ENCODE measurements at regions not wholly inside any gene's neighbourhood (a gene's known extent, or its start where the extent isn't known, plus 50 kb on each side); places are given as distances from the start of the nearest gene placed in this dataset.
"Not testable (repeated sequence)": the region's sequence is repeated elsewhere in the genome, so short reads cannot be mapped to it uniquely, and the experiment has no call there.

DNA sequence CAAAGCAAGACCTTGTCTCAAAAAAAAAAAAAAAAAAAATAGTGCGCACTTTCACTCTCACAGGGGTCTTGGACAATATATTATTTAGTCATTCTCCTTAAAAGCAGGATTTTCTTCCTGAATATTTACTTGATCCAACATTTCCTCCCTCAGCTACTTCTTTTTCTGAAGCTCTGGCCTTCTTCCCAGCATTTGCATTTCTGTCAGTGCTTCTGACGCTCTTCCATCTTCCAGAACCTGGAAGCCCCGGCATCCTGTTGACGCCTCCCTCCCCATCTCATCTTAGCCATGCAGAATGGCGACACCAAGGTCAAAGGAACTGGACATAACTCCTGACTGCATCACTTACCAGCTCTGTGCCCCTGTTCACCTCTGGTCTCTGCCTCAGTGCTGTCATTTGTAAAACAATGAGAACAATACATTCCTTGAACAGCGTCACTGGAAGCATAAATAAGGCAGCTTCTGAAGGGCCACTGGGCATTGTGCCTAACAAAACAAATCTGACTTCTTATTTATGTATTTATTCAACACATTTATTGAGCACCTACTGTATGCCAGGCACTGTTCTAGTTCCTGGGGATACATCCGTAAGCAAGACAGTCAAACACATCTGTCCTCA is 90.9 kb upstream of the MDM1 start:
- DNase-seq (ENCODE audit: low spot score) = no peak

DNA sequence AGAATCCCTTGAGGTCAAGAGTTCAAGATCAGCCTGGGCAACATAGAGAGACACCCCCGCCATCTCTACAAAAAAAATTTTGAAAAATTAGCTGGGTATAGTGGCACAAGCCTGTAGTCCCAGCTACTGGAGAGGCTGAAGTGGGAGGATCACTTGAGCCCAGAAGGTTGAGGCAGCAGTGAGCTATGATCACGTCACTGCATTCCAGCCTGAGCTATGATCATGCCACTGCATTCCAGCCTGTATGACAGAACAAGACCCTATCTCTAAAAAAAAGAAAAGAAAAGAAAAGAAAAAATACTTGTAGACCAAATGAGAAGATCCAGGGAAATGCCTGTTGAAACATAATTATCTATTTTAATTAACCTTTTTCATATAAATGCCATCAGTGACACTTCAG is 93.8 kb upstream of the MDM1 start:
- DNase-seq (ENCODE audit: low spot score) = no peak

DNA sequence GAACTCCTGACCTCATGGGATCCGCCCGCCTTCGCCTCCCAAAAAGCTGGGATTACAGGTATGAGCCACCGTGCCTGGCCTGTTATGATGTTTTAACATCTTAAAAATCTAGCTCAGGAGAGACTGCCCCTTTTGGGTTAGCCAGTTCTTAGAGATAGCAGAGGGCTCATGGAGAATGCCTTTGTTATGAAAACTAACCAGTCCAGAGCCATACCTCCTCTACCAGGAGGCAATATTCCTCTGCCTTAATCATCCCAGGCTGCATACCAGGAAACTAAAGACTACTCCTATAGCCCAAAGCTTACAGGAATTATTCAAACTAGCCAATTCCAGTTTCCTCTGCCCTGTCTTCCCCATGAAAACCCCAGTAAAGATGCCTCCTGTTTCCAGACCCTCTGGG is 96.0 kb upstream of the MDM1 start:
- no peak for DNase-seq (ENCODE audit: low spot score)

DNA sequence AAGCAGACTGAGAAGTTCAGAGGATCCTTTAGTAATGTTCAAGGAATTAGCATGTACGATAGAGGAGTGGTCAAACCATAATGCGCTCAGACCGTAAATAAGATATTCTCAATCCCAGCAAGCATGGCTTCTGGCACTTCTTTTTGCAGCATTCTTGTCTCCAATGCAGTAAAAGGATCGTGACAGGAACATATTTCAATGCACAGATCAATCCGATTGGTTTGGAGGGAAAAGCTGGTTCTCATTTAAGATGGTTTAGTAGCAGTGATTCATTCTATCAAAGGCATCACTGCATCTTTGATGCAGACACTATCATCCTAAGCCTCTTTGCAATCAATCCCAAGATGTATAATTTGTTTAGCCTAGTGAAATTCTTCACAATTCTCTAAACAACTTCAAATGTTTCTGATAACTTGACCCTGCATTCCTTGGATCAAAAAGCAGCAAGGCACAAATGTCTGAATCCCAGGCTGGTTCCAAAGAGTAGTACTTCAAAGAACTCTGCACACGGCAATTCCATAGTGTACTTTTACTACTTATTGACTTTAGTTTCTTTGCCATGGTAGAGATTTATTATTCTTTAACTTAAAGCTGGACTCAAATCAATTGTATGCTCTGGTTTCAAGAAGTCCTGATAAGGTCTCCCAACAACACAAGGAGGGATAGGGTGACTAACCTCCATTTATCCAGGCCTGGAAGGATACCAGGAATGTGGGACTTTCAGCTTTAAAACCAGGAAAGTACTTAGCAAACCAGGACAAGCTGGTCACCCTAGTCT is 96.8 kb upstream of the MDM1 start:
- DNase-seq (ENCODE audit: low spot score) = no peak

DNA sequence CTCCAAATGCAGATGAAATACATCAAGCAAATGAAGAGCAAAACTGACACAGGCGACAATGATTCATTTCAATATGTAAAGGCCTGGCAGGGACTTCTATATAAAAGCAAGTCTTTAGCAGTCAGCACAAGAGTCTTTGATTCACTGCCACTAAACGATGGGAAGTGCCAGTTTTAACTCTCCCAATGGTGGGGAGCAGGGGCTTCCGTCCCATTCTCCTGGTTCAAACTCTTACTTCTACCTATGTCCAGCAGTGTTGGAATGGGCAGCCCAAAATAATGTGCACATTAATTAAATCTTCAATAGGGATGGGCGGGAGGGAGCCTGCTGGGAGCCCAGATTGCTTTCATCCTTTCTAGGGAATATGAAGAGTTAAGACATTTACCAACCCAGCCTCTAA is 97.5 kb upstream of the MDM1 start:
- no peak for DNase-seq (ENCODE audit: low spot score)

DNA sequence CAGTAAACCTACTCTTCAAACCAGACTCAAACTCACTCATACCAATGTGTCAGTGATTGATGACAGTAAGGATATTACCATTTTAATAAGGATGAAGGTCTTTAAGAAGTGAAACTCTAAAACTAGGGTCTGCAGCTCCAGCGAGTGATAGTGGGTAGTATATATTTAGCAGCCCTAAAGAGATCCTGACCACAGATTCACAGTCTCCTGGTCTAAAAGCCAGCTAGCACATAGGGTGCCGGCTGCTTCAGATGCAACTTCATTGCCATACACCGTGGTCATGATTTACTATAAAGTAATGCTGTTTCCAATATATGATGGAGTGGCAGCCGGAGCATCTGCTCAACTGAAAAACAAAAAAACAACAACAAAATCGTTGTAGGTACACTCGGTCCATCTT is 99.6 kb upstream of the MDM1 start:
- DNase-seq (ENCODE audit: low spot score) = no peak

DNA sequence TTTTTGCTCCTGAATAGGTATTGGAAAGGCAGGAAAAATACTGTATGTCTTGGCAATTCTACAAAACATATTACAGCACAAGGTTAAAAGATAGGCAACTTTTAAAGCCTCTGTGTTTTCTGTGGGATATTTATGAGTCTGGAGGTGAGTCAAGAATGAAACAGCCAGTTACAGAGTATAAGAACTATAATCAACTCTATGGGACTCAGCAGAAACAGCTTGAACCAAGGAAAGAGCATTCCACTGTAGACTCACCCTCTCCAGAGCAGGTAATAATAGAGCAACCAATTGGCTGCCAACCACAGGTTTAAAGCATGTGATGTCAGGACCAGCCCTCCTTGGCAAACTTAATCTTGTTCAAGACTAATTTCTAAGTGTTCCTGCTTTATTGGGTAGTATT is 100.5 kb upstream of the MDM1 start:
- no peak for DNase-seq (ENCODE audit: low spot score)

DNA sequence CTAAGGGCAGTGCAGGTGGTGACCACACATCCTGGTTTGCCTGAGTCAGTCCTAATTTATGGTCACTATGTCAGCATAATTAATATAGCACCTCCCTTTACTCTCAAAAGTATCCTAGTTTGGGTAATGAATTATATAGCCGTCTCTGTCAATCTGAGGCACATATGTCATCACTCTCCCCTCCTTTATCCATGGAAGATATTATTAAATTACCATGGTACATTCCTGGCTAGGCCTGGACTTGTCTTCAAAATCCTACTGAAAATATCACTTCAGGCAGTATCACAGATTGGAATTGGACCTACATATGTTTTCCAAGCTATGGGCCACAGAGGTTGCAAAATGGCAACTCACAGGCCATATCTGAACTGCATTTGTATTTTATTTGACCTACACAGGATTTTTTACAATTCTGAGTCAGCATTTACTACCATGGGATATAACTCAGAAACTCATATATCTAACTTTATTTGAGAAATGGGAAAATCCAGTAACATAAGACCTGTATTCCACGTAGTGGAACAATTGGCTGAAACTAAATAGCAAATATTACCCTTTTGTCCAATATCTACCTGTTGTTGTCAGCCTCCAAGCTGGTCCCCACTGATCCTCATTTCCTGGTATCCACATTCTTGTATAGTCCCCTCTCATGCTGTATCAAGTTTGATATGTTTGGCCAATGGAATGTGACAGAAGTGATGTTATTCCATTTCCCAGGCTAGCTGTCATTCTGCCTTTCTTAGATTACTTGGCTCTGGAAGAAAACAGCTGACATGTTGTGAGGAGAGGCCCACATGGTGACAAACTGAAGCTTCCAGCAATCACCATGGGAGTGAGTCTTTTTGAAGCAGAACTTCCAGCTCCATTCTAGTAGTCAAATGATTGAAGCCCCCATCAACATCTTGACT is 102.5 kb upstream of the MDM1 start:
- DNase-seq (ENCODE audit: low spot score) = no peak

DNA sequence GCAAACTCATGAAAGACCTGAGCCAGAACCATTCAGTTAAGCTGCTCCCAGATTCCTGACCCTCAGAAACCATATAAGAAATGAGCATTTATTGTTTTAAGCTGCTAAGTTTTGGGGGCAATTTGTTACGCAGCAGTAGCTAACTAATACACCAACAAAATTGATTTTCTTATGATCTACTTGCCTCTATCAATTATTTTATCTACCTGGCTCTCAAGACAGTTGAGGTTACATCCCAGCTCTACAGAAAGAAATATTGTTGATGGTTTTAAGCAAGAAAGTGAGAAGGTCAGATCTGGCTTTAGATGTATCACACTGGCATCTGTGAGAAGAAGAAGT is 103.1 kb upstream of the MDM1 start:
- DNase-seq (ENCODE audit: low spot score) = no peak

DNA sequence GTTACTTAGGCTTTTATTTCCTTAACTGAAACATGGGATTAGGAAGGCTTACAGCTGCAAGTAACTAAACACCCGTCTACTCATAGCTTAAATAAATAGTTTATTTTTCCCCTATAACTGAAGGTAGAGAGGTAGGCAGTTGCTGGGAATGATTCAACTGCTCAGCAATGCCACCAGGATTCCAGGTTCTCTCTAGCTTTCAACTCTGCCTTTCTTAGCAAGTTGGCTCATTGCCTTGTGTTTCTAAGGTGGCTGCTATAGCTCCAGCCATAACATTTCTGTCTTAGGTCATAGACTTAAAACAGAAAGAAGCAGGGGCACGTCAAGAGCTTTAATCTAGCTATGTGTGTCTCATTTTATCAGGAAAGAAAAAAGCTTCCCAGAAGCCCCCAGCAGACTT is 103.7 kb upstream of the MDM1 start:
- no peak for DNase-seq (ENCODE audit: low spot score)

DNA sequence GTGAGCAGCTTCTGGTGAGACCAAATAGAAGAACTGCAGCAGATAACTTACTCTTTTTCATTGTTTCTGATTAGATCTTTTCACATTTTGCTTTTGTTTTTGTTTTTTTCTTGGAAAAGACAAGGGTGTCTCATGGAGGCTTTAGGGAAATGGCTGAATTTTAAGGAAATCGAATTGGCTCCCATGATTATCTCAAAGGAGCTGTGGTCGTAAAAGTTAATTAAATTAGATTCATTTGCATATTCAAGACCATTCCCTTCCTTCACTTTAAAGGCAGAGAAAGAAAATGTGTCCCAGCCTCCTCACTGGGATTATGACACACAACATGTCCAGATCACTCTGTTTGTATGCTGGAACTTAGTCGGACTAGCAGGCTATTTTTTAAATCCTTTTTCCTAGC is 106.4 kb upstream of the MDM1 start:
- DNase-seq (ENCODE audit: low spot score) = no peak

DNA sequence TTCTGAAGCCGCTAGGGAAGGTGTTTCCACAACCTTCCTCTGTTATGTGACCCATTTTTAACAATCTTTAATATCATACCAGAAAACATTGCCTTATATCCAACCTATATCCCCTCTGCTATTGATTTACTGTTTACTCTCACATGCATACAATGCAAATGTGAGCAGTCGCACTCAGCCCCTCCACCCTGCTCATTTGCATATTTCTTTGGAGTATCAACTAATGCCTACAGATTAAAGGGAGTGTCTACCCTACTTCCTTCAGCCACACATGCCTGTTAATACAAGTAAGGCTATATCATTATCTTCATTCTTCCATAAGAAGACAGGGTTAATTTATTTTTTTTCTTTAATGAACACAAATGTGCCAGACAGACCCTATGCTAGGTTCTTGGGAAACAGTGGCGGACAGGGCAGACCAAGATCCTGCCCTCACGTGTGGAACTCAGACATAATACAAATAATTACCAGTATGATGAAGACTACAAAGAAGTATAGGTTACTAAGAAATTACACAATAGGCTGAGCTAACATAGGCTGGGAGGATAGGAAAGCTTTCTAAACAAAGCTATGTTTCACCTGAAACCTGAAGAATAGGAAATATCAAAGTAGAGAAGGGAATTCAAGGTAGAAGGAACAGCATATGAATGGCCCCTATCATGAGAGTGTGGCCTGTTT is 107.3 kb upstream of the MDM1 start:
- DNase-seq (ENCODE audit: low spot score) = no peak

DNA sequence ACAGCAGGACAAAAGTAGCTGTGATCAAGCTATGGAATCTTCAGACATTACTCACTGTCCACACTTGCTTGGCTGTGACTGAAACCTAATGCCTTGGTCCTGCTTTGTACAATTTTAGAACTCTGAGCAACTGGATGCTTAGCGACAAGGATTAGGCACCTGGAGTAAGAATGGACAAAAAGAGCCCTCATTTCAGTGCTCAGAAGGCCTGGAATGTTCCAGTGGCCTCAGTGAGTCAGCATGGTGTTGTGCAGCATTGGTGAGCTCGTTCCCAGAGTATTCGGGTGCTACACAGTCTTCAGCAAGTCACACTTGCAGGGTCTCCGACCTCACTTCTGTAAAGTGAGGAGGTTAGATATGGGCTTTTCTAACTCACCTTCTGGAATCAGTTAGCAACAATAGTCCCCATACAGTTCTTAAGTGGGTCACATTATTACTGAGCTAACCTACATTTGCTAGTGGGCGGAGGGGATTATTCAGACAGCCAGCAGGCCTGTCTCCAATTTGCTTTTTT is 108.0 kb upstream of the MDM1 start:
- no peak for DNase-seq (ENCODE audit: low spot score)

DNA sequence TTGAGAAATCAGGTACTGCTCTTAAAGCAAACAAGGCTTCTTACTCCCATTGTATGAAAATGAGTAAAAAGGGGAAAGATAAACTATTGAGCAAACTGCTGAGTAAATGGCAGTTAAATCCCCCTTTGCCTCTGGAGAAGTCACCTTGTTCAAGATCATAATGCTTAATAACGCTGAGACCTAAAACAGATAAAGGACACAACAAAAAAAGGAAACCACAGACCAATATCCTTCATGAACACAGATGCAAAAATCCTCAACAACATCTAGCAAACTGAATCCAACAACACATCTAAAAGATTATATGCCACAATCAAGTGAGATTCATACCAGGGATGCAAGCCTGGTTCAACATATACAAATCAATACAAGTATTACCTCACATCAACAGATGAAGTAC is 109.0 kb upstream of the MDM1 start:
- DNase-seq (ENCODE audit: low spot score) = no peak

DNA sequence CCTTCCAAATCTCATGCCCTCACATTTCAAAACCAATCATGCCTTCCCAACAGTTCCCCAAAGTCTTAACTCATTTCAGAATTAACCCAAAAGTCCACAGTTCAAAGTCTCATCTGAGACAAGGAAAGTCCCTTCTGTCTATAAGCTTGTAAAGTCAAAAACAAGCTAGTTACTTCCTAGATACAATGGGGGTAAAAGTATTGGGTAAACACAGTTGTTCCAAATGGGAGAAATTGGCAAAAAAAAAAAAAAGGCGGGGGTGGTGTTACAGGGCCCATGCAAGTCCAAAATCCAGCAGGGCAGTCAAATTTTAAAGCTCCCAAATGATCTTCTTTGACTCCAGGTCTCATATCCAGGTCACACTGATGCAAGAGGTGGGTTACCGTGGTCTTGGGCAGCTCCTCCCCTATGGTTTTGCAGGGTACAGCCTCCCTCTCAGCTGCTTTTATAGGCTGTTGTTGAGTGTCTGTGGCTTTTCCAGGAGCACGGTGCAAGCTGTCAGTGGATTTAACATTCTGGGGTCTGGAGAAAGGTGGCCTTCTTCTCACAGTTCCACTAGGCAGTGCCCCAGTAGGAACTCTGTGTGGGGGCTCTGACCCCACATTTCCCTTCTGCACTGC is 110.3 kb upstream of the MDM1 start:
- not testable (repeated sequence) for DNase-seq (ENCODE audit: low spot score)

DNA sequence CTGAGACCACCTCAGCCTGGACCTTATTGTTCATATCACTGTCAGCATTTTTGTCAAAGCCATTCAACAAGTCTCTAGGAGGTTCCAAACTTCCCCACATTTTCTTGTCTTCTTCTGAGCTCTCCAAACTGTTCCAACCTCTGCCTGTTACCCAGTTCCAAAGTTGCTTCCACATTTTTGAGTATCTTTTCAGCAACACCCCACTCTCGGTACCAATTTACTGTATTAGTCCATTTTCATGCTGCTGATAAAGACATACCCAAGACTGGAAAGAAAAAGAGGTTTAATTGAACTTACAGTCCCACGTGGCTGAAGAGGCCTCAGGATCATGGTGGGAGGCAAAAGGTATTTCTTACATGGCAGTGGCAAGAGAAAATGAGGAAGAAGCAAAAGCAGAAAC is 111.5 kb upstream of the MDM1 start:
- DNase-seq (ENCODE audit: low spot score) = not testable (repeated sequence)

DNA sequence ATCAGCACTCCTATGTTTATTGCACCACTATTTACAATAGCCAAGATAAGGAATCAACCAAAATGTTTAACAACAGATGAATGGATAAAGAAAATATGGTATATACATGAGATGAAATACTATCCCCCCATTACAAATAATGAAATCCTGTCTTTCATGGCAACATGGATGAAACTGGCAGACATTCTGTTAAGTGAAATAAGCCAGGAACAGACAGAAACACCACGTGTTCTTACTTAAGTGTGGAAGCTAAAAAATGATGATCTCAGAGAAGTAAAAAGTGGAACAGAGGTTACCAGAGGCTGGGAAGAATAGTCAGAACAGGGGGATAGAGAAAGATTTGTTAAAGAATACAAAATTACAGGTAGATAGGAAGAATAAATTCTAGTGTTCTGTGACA is 113.7 kb upstream of the MDM1 start:
- DNase-seq (ENCODE audit: low spot score) = no peak

DNA sequence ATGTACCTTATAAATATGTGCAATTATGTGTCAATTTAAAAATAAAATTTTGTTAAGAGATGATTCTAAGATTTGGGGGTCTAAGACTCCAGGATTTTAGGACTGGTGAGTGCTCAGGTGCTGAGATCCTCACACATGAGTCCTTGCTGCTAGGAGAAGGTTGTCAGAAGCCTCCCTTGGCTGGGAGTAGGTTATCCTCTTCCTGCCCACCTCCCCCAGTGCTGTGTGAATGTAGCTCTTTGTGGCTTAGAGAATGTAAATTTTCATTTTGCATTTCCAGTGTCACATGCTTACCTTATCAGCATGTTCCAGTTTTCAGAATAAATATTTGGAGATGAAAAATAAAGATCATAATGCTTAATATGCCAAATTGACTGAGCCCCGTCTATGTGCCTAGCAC is 114.2 kb upstream of the MDM1 start:
- DNase-seq (ENCODE audit: low spot score) = no peak

DNA sequence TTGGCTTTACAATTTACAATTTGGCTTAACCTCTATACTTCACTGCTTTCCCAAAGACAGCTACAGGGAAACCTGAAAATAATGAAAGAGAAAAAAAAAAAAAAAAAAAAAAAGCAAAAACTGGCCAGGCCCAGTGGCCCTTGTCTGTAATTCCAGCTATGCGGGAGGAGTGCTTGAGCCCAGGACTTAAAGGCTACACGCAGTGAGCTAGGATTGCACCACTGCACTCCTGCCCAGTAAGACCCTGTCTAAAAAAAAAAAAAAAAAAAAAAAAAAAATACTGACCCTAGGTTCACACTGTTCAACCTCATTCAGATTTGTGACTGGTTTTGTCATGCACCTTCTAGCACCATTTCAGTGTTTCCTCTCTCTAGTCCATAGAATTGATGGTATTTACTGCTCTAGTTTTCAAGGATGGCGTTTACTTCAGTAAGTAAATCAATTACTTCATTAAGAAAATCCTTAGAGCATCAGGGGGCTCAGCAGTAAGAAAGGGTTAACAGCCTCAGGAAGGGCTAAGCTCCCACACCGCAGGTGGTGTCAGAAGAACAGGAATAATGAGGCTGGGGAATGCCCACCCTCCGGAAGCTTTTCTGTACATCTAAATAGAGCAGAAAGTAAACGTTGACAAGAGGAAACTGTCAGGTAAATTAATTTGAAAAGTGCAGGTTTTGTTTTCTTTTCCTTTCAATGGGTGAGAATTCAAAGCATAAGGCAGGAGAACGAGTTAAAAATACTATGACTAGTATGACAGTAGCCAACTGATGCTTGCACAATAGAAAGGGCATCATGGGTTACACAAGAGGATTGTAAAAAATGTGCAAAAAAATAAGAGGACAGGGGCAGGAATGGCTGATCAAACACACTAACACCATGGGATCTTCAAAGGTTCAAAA is 115.0 kb upstream of the MDM1 start:
- DNase-seq (ENCODE audit: low spot score) = no peak

DNA sequence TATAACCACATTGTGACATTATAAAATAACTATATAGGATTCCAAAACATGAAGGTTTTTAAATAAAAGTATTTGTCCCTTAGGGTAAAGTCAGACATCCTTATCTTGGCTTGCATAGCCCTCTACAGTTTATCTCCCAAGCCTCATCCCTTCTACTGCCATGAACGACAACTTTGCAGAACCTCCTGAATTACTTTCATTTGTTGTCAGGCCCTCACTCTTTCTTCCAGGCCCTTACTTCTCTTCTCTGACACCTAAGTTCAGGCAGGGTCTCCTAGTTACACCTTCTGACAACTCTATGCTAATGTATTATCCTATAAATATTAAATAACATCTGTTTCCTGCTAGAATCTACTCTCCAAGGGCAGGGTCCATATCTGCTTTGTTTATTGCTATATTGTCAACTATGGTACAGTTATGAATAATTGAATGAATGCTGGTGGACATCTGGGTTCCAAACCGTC is 115.7 kb upstream of the MDM1 start:
- no peak for DNase-seq (ENCODE audit: low spot score)

DNA sequence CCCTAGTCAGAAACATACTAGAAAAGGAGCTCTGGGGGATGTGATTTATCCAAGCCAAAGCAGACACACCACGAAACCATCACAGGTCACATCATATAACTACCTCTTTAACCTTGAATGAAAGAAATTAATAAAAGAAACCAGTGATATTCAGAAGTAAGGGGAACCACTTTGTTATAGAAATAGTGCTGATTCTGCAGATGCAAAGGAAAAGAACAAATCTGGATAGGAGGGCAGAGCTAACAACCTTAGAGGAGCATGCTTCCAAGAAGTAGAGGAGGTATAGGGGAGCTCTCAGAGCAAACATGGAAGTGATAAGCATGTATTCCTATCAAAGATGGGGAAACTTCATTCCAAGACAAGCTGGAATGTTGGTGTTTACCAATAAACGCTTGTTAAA is 117.0 kb upstream of the MDM1 start:
- DNase-seq (ENCODE audit: low spot score) = no peak

Measured in CD4-positive, alpha-beta T cell treated with Interleukin-6 at 100 ng/mL for 8 hours (primary cell).